ENCODE measurements at regions not wholly inside any gene's neighbourhood (a gene's known extent, or its start where the extent isn't known, plus 50 kb on each side); places are given as distances from the start of the nearest gene placed in this dataset.

- no peak for TF ChIP-seq CTCF (conservative IDR thresholded peaks at IDR 0.05; ENCODE audit: low read depth, low read length)
- no peak for TF ChIP-seq POLR2A (IDR thresholded peaks at IDR 0.05; ENCODE audit: low read depth, low read length)
- TF ChIP-seq BHLHE40 (IDR thresholded peaks at IDR 0.05; ENCODE audit: low read depth, low read length) = no peak
- no peak for TF ChIP-seq RAD21 (IDR thresholded peaks at IDR 0.05; ENCODE audit: low read length)
- TF ChIP-seq MXI1 (IDR thresholded peaks at IDR 0.05; ENCODE audit: borderline replicate concordance, low read depth, low read length) = no peak
- no peak for TF ChIP-seq RCOR1 (IDR thresholded peaks at IDR 0.05; ENCODE audit: insufficient replicate concordance, low read length)
- TF ChIP-seq ELK1 (IDR thresholded peaks at IDR 0.05; ENCODE audit: borderline replicate concordance, low read depth, low read length) = no peak
- TF ChIP-seq MAZ (IDR thresholded peaks at IDR 0.05; ENCODE audit: borderline replicate concordance, low read depth, low read length) = no peak
- TF ChIP-seq USF2 (IDR thresholded peaks at IDR 0.05; ENCODE audit: low read depth, low read length) = no peak
- no peak for TF ChIP-seq RFX5 (IDR thresholded peaks at IDR 0.05; ENCODE audit: low read depth, low read length)
- TF ChIP-seq SMC3 (IDR thresholded peaks at IDR 0.05; ENCODE audit: low read depth, low read length) = no peak
- TF ChIP-seq CEBPB (IDR thresholded peaks at IDR 0.05; ENCODE audit: low read depth, low read length) = no peak
- no peak for TF ChIP-seq FOS (IDR thresholded peaks at IDR 0.05; ENCODE audit: low read depth, low read length)
Observed at GRCh38 chr13:83019986-83020385, 862.3 kb downstream of the SLITRK1 start.

All from IMR-90 (cell line).